Inflammatory macrophage treated with lipopolysaccharide for 4 hours (primary cell): ENCODE measurements at regions not wholly inside any gene's neighbourhood (a gene's known extent, or its start where the extent isn't known, plus 50 kb on each side); places are given as distances from the start of the nearest gene placed in this dataset.
"Not testable (repeated sequence)": the region's sequence is repeated elsewhere in the genome, so short reads cannot be mapped to it uniquely, and the experiment has no call there.

Source experiments
- DNase-seq: peaks from one replicate; pipeline ENCODE4 v3.0.0-alpha.2; 2020

GRCh38 chr2:138221358-138221757, 257.1 kb downstream of the HNMT start:
- DNase-seq = no peak

GRCh38 chr2:138223319-138223718, 259.0 kb downstream of the HNMT start:
- DNase-seq = no peak

GRCh38 chr2:138227195-138227594, 262.9 kb downstream of the HNMT start:
- no peak for DNase-seq

- no peak for DNase-seq
Measured at GRCh38 chr2:138228101-138228500, 263.8 kb downstream of the HNMT start.

- DNase-seq = no peak
Measured at GRCh38 chr2:138234265-138234664, 267.3 kb upstream of the SPOPL start.

GRCh38 chr2:138235041-138235440, 266.5 kb upstream of the SPOPL start:
- DNase-seq = no peak

- DNase-seq = no peak
Measured at GRCh38 chr2:138236142-138236541, 265.4 kb upstream of the SPOPL start.

GRCh38 chr2:138237667-138238384, 263.7 kb upstream of the SPOPL start:
- no peak for DNase-seq

GRCh38 chr2:138238908-138239307, 262.7 kb upstream of the SPOPL start:
- DNase-seq = no peak

GRCh38 chr2:138239902-138240491, 261.6 kb upstream of the SPOPL start:
- no peak for DNase-seq

- DNase-seq = no peak
Measured at GRCh38 chr2:138243372-138243771, 258.2 kb upstream of the SPOPL start.

GRCh38 chr2:138244501-138244925, 257.1 kb upstream of the SPOPL start:
- no peak for DNase-seq

GRCh38 chr2:138245310-138245709, 256.3 kb upstream of the SPOPL start:
- no peak for DNase-seq

- no peak for DNase-seq
Measured at GRCh38 chr2:138247302-138247701, 254.3 kb upstream of the SPOPL start.

- no peak for DNase-seq
Measured at GRCh38 chr2:138249207-138249606, 252.4 kb upstream of the SPOPL start.

GRCh38 chr2:138250843-138251320, 250.7 kb upstream of the SPOPL start:
- not testable (repeated sequence) for DNase-seq

GRCh38 chr2:138252587-138252986, 249.0 kb upstream of the SPOPL start:
- DNase-seq = no peak

GRCh38 chr2:138255670-138256069, 245.9 kb upstream of the SPOPL start:
- no peak for DNase-seq

- DNase-seq = no peak
Measured at GRCh38 chr2:138267161-138267901, 234.2 kb upstream of the SPOPL start.

GRCh38 chr2:138267902-138268254, 233.7 kb upstream of the SPOPL start:
- DNase-seq = no peak

- no peak for DNase-seq
Measured at GRCh38 chr2:138269765-138270164, 231.8 kb upstream of the SPOPL start.

- DNase-seq = no peak
Measured at GRCh38 chr2:138271467-138271866, 230.1 kb upstream of the SPOPL start.

- DNase-seq = no peak
Measured at GRCh38 chr2:138272524-138273195, 228.9 kb upstream of the SPOPL start.
